Pancreas (tissue), 10 donors: ENCODE measurements at regions not wholly inside any gene's neighbourhood (a gene's known extent, or its start where the extent isn't known, plus 50 kb on each side); places are given as distances from the start of the nearest gene placed in this dataset.

Experiments
- ATAC-seq, 4 donors: fragments of 200-7000 bp; cut with Tn5 transposase; one replicate each; pipeline versions ENCODE4 v1.8.0 to v1.9.1; 2020; ENCODE audit warnings: mild to moderate bottlenecking in 4 of 4, moderate library complexity in 4 of 4
- DNase-seq, 6 donors: peaks; one replicate each; pipeline ENCODE4 v3.0.0-alpha.2; 2020
- FAIRE-seq: peaks from 2 replicates; lab custom pipeline; 2012; peaks lifted over from hg19 to GRCh38; lab: Jason Lieb, UNC
- H3K27ac ChIP-seq, 4 donors: fragments of 200-600 bp; sonication (generic); 1 replicate in 3 of 4; 2 replicates in 1 of 4; pipeline versions ENCODE4 v1.5.0 to v1.8.0; 2020
- H3K27me3 ChIP-seq, 4 donors: fragments of 200-600 bp; one replicate each; pipeline ENCODE4 v1.8.0; 2021
- H3K36me3 ChIP-seq, 3 donors: fragments of 200-600 bp; sonication (generic) in 1 of 3; one replicate each; pipeline versions ENCODE4 v1.5.0 to v1.8.0; 2020 to 2021
- H3K4me1 ChIP-seq, 3 donors: fragments of 200-600 bp; one replicate each; pipeline ENCODE4 v1.8.0; 2021
- H3K4me3 ChIP-seq, 4 donors: fragments of 200-600 bp; sonication (generic) in 2 of 4; one replicate each; pipeline versions ENCODE4 v1.5.0 to v1.8.0; 2020 to 2021
- H3K9me3 ChIP-seq, 4 donors: fragments of 200-600 bp; one replicate each; pipeline ENCODE4 v1.8.0; 2021
- WGBS, 2 donors: extraction: QIAGEN DNeasy Blood & Tissue Kit; methylation state at CpG; one replicate each; pipeline ENCODE4 v1.1.7; 2013; 5-methylcytosine and 5-hydroxymethylcytosine counted together
- intact Hi-C, 3 donors: fragments of 100-400 bp; cut with DNase I; formaldehyde crosslinking; loops; one replicate each; pipeline versions ENCODE4 v1.11.1 to v1.14.2; 2022
- TF ChIP-seq, protein P1 (sequence below), 4 donors: fragments of 200-600 bp; sonication (generic) in 3 of 4; IDR thresholded peaks; one replicate each; pipeline versions ENCODE4 v1.5.0 to v1.8.0; 2021; ENCODE audit warnings: antibody characterized with exemption in 4 of 4
- donor health status: healthy with polysubstance abuse.
- donor health status: DM: no; HTN: no; CAD: no; lungs with moderate emphysema.
- donor health status: DM: no; HTN: no; CAD: no.
- donor health status: control.
- donor health status: control.
- donor health status: Bipolar disorder and iron deficiency.
- donor health status: DM: yes; HTN: yes; CAD: no.
- donor health status: DM: no; HTN: no; CAD: no.
- donor health status: DM: no; HTN: no; CAD: no.
- donor health status: DM: yes; HTN: yes; CAD: no.

- DNase-seq, result no peak
- H3K27me3 ChIP-seq, result no peaks in the 10 kb centered on the region
- FAIRE-seq, result no peak
- no peak overlapping the region for H3K4me3 ChIP-seq
- TF ChIP-seq, protein P1, sequence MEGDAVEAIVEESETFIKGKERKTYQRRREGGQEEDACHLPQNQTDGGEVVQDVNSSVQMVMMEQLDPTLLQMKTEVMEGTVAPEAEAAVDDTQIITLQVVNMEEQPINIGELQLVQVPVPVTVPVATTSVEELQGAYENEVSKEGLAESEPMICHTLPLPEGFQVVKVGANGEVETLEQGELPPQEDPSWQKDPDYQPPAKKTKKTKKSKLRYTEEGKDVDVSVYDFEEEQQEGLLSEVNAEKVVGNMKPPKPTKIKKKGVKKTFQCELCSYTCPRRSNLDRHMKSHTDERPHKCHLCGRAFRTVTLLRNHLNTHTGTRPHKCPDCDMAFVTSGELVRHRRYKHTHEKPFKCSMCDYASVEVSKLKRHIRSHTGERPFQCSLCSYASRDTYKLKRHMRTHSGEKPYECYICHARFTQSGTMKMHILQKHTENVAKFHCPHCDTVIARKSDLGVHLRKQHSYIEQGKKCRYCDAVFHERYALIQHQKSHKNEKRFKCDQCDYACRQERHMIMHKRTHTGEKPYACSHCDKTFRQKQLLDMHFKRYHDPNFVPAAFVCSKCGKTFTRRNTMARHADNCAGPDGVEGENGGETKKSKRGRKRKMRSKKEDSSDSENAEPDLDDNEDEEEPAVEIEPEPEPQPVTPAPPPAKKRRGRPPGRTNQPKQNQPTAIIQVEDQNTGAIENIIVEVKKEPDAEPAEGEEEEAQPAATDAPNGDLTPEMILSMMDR (IDR thresholded peaks at IDR 0.05), result no peak
- no peak for ATAC-seq
- H3K27ac ChIP-seq, result no peak overlapping the region
- no peaks in the 10 kb centered on the region for H3K4me1 ChIP-seq
- no peaks in the 10 kb centered on the region for H3K9me3 ChIP-seq
- intact Hi-C loops, result no loop called here
- no peaks in the 10 kb centered on the region for H3K36me3 ChIP-seq
- WGBS, 2 donors, result 77 to 91% methylated on average over 2 of the region's 2 CpGs
These were observed 61.9 kb upstream of the DAPP1 start for GRCh38 chr4:99754756-99755155.

DNA sequence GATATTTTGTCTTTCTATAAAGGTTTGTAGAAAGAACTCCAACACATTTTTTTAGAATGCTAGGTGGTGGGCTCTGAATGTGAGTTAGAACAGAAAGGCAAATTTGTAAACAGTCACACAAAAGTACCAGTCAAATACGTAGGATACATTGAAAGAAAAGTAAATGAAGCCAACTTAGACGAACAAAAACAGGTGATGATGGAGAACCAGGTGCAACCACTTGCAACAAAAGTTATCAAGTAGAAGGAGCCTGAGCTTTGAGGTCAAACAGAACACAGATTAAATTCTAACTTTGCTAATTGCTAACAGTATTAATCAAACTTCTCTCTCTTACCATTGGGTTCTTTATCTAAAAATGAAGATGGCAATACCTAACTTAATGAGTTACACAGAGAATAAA, 62.7 kb upstream of the DAPP1 start:
- Histone ChIP-seq H3K9me3 (no peaks in the 10 kb centered on the region), H3K27ac (no peak overlapping the region), H3K4me3 (no peak overlapping the region), H3K36me3 (no peaks in the 10 kb centered on the region), H3K27me3 (no peaks in the 10 kb centered on the region), H3K4me1 (no peaks in the 10 kb centered on the region)
- FAIRE-seq (no peak), ATAC-seq (no peak), DNase-seq (no peak)
- 54 to 67% methylated on average over 2 of the region's 2 CpGs for WGBS, 2 donors
- TF ChIP-seq, protein P1 (IDR thresholded peaks at IDR 0.05), result no peak
- intact Hi-C loops, result no loop called here

DNA sequence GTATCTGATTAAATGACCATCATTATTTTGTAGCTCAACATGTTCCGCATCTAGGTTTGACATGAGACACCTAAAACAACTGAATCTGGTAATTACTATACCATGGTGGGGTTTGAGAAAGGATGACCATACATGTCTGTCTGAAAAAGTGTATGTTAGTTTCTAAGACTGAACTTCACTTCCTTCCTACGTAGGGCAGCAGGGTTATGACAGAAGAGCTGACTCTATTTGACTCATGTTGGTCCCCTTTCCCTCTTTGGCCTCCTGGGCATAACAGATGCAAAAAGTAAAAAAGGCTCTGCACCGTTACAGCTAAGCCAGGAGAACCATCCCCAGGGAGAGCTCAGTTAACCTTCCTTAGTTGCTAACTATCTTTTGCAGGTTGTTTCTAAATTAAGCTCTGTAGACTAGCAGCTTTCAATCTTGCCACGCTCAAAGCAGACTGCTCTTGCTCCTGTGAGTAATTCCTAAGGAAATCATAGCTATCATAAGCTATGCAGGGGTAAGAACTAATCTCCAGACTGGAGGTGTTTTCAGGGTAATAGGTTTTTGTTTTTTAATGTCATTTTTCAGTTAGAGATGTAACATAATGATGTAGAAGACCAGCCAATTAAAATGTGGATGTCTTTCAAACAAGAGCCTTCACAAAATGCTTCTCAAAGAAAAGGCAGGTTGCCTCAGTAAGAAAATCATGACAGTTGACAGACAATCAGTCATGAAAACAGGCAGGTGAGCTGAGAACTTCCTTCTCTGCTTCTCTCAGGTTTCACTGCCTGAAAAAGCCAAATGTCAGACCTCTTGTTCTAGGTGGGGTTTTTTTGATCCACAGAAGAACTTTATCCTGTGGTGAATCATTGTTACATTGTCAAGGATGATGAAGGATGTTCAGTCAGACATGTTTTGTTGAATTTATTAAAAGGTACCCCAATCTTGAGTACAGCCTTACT, 66.9 kb upstream of the DAPP1 start:
- WGBS, 2 donors, result 81 to 84% methylated on average over 4 of the region's 4 CpGs
- no peaks in the 10 kb centered on the region for H3K27me3 ChIP-seq
- no peaks in the 10 kb centered on the region for H3K36me3 ChIP-seq
- ATAC-seq (no peak), FAIRE-seq (no peak), DNase-seq (no peak)
- no peak overlapping the region for H3K27ac ChIP-seq
- H3K4me1 ChIP-seq, result no peaks in the 10 kb centered on the region
- TF ChIP-seq, protein P1 (IDR thresholded peaks at IDR 0.05), result no peak
- no peak overlapping the region for H3K4me3 ChIP-seq
- H3K9me3 ChIP-seq, result no peaks in the 10 kb centered on the region
- intact Hi-C loops, result no loop called here

DNA sequence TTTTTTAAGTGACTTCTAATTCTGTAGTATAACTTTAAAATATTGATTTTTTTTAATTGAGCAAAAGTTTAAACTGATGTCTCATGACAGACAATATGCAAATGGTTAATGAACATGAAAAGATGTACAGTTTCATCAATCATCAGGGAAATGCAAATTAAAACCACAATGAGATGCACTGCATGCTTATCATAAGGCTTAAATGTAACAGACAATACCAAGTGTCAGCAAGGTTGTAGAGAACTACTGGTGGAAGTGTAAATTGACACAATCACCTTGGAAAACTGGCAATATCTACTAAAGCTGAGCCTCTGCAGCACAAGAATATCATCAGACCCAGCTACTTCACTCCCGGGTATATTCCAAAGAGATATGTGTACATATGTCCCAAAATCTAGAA, 70.2 kb upstream of the DAPP1 start:
- no peak for DNase-seq
- FAIRE-seq, result no peak

More for the DNA sequence above, 70.2 kb upstream of the DAPP1 start:
- WGBS, 2 donors, result 76 to 82% methylated on average over 1 of the region's 1 CpG
- Histone ChIP-seq H3K4me3 (no peak overlapping the region), H3K27ac (no peak overlapping the region), H3K9me3 (no peaks in the 10 kb centered on the region), H3K36me3 (no peaks in the 10 kb centered on the region), H3K27me3 (no peaks in the 10 kb centered on the region), H3K4me1 (no peaks in the 10 kb centered on the region)
- ATAC-seq, result no peak
- intact Hi-C loops, result no loop called here
- TF ChIP-seq, protein P1 (IDR thresholded peaks at IDR 0.05), result no peak
